ENCODE measurements at regions not wholly inside any gene's neighbourhood (a gene's known extent, or its start where the extent isn't known, plus 50 kb on each side); places are given as distances from the start of the nearest gene placed in this dataset.
"Not testable (repeated sequence)": the region's sequence is repeated elsewhere in the genome, so short reads cannot be mapped to it uniquely, and the experiment has no call there.

GRCh38 chr6:71194724-71195123, 93.9 kb upstream of the OGFRL1 start:
- no peak for DNase-seq
- intact Hi-C loops (cut with DNase I): loop anchor here (5.0 kb wide), 1 partner anchor 153 kb away; no protein-coding TSS in a partner anchor

DNA sequence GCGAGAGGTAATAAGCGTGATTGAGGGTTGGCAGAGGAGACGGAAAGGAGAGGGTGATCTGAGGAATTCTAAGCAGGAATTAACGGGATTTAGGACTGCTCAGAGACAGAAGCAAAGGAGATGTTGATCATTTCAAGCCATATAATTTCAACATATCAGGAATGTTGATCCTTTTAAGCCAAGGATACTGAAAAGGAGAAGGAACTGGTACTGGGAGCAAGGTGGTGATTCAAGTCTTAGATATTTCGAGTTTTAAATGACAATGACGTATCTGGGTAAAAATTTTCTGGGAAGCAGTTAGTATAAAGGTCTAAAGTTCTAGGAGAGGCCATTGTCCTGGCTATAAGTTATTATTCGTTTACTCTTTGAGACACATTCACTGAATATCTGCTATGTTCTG, 91.3 kb upstream of the OGFRL1 start:
- intact Hi-C loops (cut with DNase I): no loop called here
- DNase-seq: no peak

GRCh38 chr6:71197780-71198179, 90.8 kb upstream of the OGFRL1 start:
- DNase-seq: no peak
- intact Hi-C loops (cut with DNase I): no loop called here

- intact Hi-C loops (cut with DNase I): no loop called here
- no peak for DNase-seq
Measured at GRCh38 chr6:71198908-71199307, 89.7 kb upstream of the OGFRL1 start.

DNA sequence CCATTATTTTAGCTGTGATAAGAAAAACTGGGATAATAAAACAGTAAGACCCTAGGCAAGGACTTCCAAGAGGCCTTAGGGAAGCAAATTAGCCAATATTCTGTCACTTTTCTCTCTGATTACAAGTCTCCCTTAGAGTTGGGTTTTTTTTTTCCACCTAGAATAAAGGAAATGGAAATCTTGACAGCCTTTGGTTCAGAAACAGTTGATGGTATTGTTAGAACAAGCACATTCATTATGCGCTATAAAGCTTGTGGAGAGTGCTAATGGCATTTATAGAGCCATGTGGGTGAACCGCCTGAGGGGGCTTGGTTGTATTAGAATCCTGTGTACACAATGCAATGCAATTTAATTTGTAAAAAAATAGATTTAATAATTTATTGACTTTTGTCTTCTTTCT, 88.9 kb upstream of the OGFRL1 start:
- intact Hi-C loops (cut with DNase I): no loop called here
- DNase-seq: no peak

- DNase-seq: no peak
- intact Hi-C loops (cut with DNase I): no loop called here
Measured at GRCh38 chr6:71203206-71203605, 85.4 kb upstream of the OGFRL1 start.

GRCh38 chr6:71204741-71205140, 83.9 kb upstream of the OGFRL1 start:
- intact Hi-C loops (cut with DNase I): no loop called here
- no peak for DNase-seq

- intact Hi-C loops (cut with DNase I): no loop called here
- DNase-seq: no peak
Measured at GRCh38 chr6:71205336-71205956, 83.2 kb upstream of the OGFRL1 start.

GRCh38 chr6:71206089-71206488, 82.5 kb upstream of the OGFRL1 start:
- intact Hi-C loops (cut with DNase I): no loop called here
- no peak for DNase-seq

- DNase-seq: no peak
- intact Hi-C loops (cut with DNase I): no loop called here
Measured at GRCh38 chr6:71209206-71209605, 79.4 kb upstream of the OGFRL1 start.

GRCh38 chr6:71209626-71210025, 79.0 kb upstream of the OGFRL1 start:
- intact Hi-C loops (cut with DNase I): no loop called here
- no peak for DNase-seq

GRCh38 chr6:71211799-71212198, 76.8 kb upstream of the OGFRL1 start:
- intact Hi-C loops (cut with DNase I): no loop called here
- no peak for DNase-seq

GRCh38 chr6:71220466-71220865, 68.1 kb upstream of the OGFRL1 start:
- DNase-seq: no peak
- intact Hi-C loops (cut with DNase I): no loop called here

DNA sequence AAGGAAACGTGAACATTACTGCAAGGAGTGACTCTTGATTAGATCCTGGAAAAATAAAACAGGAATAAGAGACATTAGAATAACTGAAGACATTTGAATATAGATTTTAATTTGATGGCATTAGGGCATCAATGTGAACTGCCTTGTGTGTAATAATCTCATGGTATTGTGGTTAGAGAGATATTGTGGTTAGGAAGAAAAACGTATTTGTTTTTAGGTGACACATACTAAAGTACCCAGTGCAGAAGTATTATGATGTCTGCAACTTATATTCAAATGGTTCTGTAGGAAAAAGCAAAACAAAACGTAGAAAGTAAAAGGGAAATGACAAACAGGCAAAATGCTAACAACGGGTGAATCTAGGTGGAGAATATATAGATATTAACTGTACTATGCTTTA, 65.9 kb upstream of the OGFRL1 start:
- intact Hi-C loops (cut with DNase I): no loop called here
- no peak for DNase-seq

DNA sequence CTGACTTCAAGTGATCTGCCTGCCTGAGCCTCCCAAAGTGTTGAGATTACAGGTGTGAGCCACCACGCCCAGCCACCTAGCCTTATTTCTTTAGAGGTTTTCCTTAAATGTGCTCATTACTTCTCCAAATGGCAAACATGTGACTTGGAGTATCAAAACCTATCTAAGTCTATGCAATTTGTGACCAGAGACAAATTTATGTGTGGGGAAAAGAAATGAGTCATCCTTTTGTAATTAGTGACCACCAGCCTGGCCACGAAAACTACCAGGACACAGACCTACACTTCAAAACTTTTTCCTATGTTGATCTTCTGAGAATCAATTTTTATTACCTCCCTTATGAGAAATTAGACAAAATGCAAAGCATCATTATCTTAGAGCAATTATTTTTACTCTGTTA, 64.6 kb upstream of the OGFRL1 start:
- no peak for DNase-seq
- intact Hi-C loops (cut with DNase I): no loop called here

- intact Hi-C loops (cut with DNase I): no loop called here
- no peak for DNase-seq
Measured at GRCh38 chr6:71226151-71226550, 62.5 kb upstream of the OGFRL1 start.

DNA sequence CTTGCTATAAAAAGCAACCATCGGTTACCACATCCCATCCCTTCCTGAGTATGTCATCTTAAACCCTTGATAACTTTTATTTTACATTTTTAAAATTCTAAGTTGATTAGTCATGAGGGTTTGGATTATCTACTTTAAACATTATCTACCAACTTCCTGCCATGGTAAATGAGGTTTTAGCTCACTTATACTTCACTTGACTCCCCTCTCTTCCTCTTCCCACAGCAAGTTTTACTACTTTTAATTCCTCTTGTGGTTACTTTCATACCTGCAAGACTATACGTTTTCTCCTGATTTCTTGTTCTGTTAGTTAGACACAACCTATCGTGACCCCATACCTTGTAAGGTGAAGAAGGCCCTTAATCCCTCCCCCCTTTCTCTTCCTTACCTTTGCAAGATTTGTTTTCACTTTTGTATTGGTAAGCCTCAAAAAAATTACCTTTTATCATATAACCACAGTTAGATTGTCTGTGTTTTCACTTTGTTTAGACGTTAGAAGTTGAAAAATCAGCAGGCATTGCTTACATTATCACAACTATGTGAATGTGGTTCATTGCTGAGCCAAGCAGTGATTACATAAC, 60.1 kb upstream of the OGFRL1 start:
- intact Hi-C loops (cut with DNase I): no loop called here
- DNase-seq: no peak

GRCh38 chr6:71229477-71229876, 59.1 kb upstream of the OGFRL1 start:
- no peak for DNase-seq
- intact Hi-C loops (cut with DNase I): no loop called here

GRCh38 chr6:71232890-71233289, 55.7 kb upstream of the OGFRL1 start:
- intact Hi-C loops (cut with DNase I); DNase-seq: not testable (repeated sequence)

DNA sequence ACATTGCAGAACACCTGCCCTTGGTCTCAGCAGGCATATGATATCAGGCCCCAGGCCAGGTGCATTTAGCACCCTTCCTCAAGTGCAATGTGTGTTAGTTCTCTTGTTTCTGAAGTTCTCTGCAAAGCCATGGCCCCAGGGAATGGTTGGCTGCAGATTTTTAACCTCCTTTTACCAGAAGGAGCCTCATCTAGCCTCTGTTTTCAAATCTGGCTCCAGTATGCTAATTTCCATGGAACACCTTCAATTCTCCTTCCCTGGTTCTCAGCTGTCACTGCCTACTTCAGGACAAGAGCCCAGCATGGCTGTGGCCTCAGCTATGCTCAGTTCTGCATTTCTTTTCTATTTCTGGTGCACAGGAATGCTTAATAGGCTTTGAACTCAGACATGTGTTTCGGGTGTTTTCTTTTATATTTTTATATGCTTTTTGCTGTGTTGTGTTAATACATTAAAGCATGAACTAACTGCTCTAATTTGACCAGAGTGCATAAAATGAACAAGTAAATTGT, 51.6 kb upstream of the OGFRL1 start:
- no peak for DNase-seq
- intact Hi-C loops (cut with DNase I): no loop called here

DNA sequence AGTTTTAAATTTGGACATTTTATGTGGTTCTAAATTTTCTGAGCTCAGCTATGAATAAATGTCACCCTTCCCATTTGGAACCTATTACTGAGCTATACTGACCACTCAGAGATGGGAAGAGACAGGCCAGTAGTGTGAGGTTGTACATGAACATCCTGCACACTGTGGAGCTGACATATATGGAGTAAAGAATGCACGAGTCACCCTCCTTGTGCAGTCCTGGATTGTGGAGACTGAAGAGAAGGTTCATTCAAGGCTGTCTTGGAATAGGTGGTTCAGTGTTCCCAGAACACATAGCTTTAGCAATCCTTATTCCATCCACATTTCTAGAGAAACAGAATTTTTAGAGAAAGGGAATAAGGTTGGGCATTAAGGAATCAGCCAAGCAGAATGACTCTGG, 50.3 kb upstream of the OGFRL1 start:
- intact Hi-C loops (cut with DNase I): no loop called here

More for the DNA sequence above, 50.3 kb upstream of the OGFRL1 start:
- DNase-seq: no peak

Data from posterior cingulate gyrus (tissue), 11 donors.